Astrocyte (in vitro differentiated cells and primary cell): ENCODE measurements at regions not wholly inside any gene's neighbourhood (a gene's known extent, or its start where the extent isn't known, plus 50 kb on each side); places are given as distances from the start of the nearest gene placed in this dataset.

Source experiments
- CTCF ChIP-seq: IDR thresholded peaks from 2 replicates; pipeline ENCODE4 v1.5.1; 2011; ENCODE audit warnings: low read depth, mild to moderate bottlenecking, inconsistent platforms, low read length, moderate library complexity; ENCODE audit not compliant: insufficient read depth
- EZH2 ChIP-seq: IDR thresholded peaks from 2 replicates; pipeline ENCODE4 v1.6.1; 2012; ENCODE audit warnings: mild to moderate bottlenecking, low read length, inconsistent platforms; ENCODE audit not compliant: insufficient read depth

GRCh38 chr4:14627038-14627437 lies 375.2 kb upstream of the CPEB2 start:
- no peak for TF ChIP-seq CTCF
- TF ChIP-seq EZH2, result no peak
